ENCODE measurements at regions not wholly inside any gene's neighbourhood (a gene's known extent, or its start where the extent isn't known, plus 50 kb on each side); places are given as distances from the start of the nearest gene placed in this dataset.
"Not testable (repeated sequence)": the region's sequence is repeated elsewhere in the genome, so short reads cannot be mapped to it uniquely, and the experiment has no call there.

DNA sequence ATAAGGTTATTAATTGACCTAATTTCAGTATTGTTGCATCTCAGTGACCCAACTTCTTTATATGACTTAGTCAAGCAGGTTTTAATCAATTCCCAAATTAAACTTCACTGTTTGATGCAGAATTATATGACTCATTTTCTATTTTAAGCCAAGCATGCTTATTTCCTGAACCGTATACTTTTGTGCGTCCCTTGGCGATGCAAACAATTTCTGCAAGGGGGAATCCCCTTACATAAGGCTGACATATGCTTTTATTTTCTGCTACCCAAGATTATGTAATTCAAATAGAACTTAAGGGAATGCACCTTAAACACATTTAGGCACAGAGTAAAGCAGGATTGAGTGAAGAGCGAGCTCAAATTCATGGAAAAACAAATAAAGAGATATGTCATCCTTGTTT is 303.9 kb downstream of the PDCD6IP start:
- in situ Hi-C loops (cut with HindIII; ENCODE audit: low sequenced_read_pairs), result no loop called here

GRCh38 chr3:34106379-34106778 is 307.9 kb downstream of the PDCD6IP start:
- in situ Hi-C loops (cut with HindIII; ENCODE audit: low sequenced_read_pairs), result no loop called here

DNA sequence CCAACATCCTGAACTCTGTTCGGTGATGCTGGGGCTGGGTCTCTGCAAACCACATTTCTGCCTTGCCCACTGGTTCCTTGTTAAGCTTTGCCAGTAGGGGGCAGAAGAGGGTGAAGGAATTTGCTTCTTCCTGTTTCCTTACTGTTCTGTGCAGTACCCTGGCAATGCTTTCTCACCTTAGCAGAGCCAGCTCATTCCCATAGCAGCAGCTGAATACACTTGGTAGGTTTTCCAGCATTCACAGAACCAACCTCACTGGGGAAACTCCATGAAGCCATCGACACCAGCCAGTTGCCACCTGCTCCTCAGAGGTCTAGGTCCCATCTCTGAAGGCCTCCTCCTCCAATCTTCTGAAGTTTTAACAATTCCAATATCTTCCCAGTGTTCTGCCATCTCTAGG is 308.4 kb downstream of the PDCD6IP start:
- in situ Hi-C loops (cut with HindIII; ENCODE audit: low sequenced_read_pairs), result no loop called here

- in situ Hi-C loops (cut with HindIII; ENCODE audit: low sequenced_read_pairs), result no loop called here
Observed at GRCh38 chr3:34107669-34108068, 309.2 kb downstream of the PDCD6IP start.

DNA sequence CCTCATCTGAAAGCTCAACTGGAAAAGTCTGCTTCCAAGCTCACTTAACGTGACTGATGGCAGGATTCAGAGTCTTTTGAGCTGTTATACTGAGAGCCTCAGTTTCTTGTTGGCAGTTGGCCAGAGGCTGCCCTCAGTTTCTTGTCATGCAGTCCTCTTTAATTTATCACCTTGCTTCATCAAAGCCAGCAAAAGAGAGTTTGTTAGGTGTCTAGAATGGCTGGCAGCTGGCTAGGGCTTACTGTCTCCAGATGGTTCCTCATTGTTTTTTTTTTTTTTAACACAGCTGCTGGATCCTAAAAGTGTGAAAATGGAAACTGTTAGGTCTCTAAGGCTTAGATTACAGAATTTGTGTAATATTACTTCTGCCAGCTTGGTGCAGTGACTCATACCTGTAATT is 310.6 kb downstream of the PDCD6IP start:
- in situ Hi-C loops (cut with HindIII; ENCODE audit: low sequenced_read_pairs), result no loop called here

DNA sequence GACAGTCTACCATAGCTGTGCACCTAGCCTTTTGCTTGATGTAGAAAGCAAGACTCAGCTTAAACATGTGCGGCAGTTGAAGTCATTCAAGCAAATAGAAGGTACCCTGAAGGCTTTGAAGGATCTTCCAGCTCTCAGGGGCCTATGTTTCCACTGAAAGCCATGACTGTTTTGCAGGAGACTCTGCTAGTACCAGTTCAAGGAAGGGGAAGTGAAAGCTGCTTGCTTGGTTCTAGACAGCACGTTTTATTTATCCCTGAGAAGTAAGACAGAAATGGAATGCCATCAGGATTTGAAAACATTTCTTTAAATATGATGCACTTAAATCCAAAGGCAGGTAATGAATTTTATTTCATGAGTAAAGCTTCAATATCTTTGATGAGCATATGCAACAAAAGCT is 311.4 kb downstream of the PDCD6IP start:
- in situ Hi-C loops (cut with HindIII; ENCODE audit: low sequenced_read_pairs), result no loop called here

DNA sequence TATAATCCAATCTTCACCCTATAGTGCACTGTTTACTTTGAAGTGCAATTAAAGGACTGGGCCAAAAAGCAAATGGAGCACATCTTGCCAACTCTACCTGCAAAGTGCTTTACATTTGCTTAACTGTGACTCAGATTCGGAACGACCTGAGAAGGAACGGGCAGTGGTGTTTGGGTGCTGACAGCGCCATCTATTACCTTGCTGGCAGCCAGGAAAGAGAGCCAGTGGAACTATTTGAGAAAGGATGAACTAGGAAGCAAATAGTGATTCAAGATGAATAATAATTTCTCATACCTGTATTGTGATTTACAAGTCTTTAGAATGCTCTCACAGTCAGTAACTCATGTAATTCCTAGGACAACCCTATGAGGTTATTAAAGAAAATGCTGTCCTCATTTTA is 312.9 kb downstream of the PDCD6IP start:
- in situ Hi-C loops (cut with HindIII; ENCODE audit: low sequenced_read_pairs), result no loop called here

DNA sequence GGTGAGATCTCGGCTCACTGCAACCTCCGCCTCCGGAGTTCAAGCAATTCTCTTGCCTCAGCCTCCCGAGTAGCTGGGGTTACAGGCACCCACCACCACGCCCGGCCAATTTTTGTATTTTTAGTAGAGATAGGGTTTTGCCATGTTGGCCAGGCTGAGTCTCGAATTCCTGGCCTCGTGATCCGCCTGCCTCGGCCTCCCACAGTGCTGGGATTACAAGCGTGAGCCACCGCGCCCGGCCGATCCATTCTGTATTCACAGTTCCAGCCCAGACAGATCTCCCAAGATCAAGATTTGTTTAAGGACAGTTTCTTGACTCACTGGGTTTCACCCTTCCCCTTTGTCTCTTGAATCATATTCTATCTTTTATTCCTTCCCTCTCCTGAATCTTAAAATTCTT is 313.8 kb downstream of the PDCD6IP start:
- in situ Hi-C loops (cut with HindIII; ENCODE audit: low sequenced_read_pairs), result not testable (repeated sequence)

GRCh38 chr3:34131091-34131490 is 332.7 kb downstream of the PDCD6IP start:
- in situ Hi-C loops (cut with HindIII; ENCODE audit: low sequenced_read_pairs), result no loop called here

GRCh38 chr3:34132069-34132692 is 333.8 kb downstream of the PDCD6IP start:
- in situ Hi-C loops (cut with HindIII; ENCODE audit: low sequenced_read_pairs), result no loop called here

DNA sequence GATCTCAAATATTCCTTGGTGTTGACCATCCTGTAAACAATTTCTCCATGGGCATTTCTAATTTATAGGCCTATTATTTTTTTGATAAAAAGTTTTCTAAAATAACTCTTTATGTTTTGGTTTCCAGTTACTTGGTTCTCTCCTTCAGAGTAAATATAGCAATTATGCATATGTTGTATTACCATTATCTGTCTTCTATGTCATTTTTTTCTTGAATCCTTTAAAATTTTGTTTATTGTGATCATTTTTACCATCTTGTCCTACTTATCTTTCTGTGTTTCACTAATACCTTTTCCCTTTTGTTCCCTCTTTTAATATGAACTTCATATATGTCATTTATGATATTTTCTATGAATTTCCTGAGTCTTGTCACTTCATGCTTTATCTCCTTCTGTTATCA is 341.1 kb downstream of the PDCD6IP start:
- in situ Hi-C loops (cut with HindIII; ENCODE audit: low sequenced_read_pairs), result no loop called here

DNA sequence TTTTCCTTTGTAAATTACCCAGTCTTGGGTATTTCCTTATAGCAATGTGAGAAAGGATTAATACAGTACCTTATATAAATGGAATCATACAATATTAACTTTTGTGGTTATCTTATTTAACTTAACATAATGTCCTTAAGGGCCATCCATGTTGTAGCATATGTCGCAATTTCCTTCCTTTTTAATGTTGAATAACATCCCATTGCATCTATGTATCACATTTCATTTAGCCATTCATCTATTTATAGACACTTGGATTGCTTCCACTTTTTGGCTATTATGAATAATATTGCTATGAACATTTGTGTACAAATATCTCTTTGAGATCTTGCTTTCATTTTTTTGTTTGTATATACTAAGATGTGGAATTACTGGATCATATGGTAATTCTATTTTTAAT is 342.2 kb downstream of the PDCD6IP start:
- in situ Hi-C loops (cut with HindIII; ENCODE audit: low sequenced_read_pairs), result no loop called here

- in situ Hi-C loops (cut with HindIII; ENCODE audit: low sequenced_read_pairs), result no loop called here
Observed at GRCh38 chr3:34141841-34142337, 343.5 kb downstream of the PDCD6IP start.

DNA sequence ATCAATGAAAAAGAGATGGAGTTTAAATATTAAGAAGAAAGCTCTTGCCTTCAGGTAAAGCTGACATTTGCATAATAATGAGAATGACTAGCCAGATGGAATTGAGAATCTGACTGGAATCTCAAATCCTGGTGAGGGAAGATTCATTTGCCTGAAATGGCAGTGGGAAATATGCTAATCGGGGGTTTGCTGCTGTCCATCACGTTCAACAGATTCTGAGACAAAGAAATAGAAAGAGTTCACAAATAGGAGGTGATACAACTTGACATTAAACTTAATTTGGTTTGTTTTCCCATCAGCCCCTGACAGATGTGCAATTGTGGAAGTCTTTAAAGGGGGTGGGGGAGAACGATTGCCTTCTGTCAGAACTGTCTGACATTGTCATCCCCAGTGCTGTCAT is 347.4 kb downstream of the PDCD6IP start:
- in situ Hi-C loops (cut with HindIII; ENCODE audit: low sequenced_read_pairs), result no loop called here

DNA sequence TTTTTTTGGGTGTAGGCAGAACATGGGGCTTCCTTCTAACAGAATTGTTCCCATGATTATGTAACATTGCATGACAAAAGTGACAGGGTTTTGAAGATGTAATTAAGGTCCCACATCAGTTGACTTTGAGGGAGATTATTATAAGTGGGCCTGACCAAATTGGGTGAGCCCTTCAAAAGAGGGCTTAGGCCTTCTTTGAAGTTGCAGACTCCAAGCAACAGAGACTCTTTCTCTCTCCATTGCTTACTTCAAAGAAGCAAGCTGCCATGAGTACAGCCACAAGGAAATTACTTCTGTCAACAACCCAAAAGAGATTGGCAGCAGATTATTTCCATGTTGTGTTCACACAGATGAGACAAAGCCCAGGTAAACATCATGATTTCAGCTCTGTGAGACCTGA is 348.2 kb downstream of the PDCD6IP start:
- in situ Hi-C loops (cut with HindIII; ENCODE audit: low sequenced_read_pairs), result no loop called here

DNA sequence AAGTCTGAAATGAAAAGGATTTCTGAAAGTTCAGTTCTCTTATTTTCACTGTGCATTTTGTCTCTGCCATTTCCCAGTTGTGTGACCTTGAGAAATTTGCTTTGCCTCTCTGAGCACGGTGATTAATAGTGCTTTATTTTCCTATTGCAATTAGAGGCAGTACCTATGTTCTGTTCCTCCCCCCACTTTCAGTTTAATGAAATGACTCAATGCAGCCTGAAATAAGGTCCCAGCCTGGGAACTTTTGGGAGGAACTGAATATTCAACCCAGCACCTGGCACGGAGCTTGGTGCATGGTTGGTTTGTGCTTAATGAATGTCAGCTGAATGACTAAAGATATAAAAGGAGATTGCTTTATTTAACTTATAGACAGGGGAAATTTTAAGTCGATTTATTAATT is 352.6 kb downstream of the PDCD6IP start:
- in situ Hi-C loops (cut with HindIII; ENCODE audit: low sequenced_read_pairs), result no loop called here

DNA sequence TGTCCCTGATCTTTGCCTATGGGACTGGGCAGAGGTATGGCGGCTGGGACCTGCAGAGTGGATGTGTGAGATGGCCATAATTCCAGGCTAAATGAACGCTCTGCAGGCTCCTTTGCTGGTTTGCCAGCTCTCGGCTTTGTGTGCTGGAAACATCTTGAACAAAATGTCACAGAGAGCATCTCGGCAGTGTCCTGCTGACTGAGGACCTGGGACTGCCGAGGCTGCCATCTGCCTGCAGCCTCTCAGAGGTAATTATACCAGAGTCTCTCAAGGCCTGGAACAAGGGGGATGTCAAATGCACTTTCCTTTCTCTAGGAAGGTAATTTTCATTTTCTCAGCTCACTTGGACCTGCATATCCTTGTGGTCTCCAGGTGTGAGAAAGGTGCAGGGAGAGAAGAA is 354.2 kb downstream of the PDCD6IP start:
- in situ Hi-C loops (cut with HindIII; ENCODE audit: low sequenced_read_pairs), result no loop called here

- in situ Hi-C loops (cut with HindIII; ENCODE audit: low sequenced_read_pairs), result no loop called here
Observed at GRCh38 chr3:34155108-34155507, 356.7 kb downstream of the PDCD6IP start.

GRCh38 chr3:34155666-34156065 is 357.2 kb downstream of the PDCD6IP start:
- in situ Hi-C loops (cut with HindIII; ENCODE audit: low sequenced_read_pairs), result no loop called here

DNA sequence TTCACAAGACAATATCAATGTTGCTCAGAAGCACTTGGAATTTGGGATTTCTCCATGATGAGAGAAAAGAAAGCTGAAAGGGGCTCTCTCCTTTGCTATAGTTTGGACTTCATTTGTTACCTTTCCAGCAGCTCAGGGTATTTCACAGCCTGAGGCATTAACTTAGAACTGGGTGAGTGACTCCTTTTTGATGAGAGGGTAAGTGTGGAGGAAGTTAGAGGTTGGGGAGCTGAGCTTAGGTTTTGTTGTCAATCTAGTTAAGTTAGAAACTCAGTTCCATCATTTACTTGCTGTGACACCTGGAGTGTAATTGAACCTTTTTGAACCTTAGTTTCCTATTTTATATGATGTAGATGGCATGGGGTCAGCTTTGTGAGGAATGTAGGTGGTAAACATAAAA is 359.1 kb downstream of the PDCD6IP start:
- in situ Hi-C loops (cut with HindIII; ENCODE audit: low sequenced_read_pairs), result no loop called here

- in situ Hi-C loops (cut with HindIII; ENCODE audit: low sequenced_read_pairs), result no loop called here
Observed at GRCh38 chr3:34159613-34160420, 361.4 kb downstream of the PDCD6IP start.

GRCh38 chr3:34169636-34170035 is 371.2 kb downstream of the PDCD6IP start:
- in situ Hi-C loops (cut with HindIII; ENCODE audit: low sequenced_read_pairs), result not testable (repeated sequence)

Measured in DLD1 (cell line).